ENCODE measurements at regions not wholly inside any gene's neighbourhood (a gene's known extent, or its start where the extent isn't known, plus 50 kb on each side); places are given as distances from the start of the nearest gene placed in this dataset.
A peak's percentile ranks its signal among the peaks of the same experiment; 100 is the strongest.

DNA sequence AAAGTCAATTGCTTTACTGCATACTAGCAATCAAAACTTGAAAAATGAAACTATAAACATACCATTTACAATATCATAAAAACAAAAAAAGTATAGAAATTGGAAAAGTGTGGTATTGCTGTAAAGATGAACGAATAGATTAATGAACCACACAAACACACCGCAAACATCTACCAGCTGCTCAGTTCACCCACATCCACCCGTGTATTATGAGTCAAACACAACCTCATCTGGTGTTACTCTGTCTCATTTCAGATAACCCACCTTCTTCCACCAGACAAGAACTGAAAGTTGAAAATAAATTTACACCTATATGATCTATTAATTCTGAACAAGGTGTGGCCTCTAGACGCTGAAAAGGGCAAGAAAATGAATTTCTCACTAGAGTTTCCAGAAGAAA, 53.3 kb downstream of the BLID start:
- Histone ChIP-seq H3K4me3 (no peak overlapping the region), H3K9ac (no peak overlapping the region), H3K27ac (no peak overlapping the region), H3K36me3 (no peaks in the 10 kb centered on the region), H3K4me2 (no peak overlapping the region), H3K4me1 (no peaks in the 10 kb centered on the region), H3K9me3 (replicated peaks in 1 of 11) (peaks cover 0 to 17% (median 12%) of the 10 kb centered on the region in 11 experiments; a peak in 13 of 22 replicates), H3K27me3 (no peaks in the 10 kb centered on the region), H4K20me1 (no peaks in the 10 kb centered on the region)
- TF ChIP-seq Cebpa-rat (IDR thresholded peaks at IDR 0.05) = no peak

GRCh38 chr11:122059565-122059964, 56.5 kb downstream of the BLID start:
- Histone ChIP-seq H3K36me3 (no peaks in the 10 kb centered on the region), H3K4me3 (no peak overlapping the region), H3K9me3 (replicated peaks in 1 of 11) (peaks cover 0 to 13% (median 12%) of the 10 kb centered on the region in 11 experiments; a peak in 13 of 22 replicates), H3K27ac (no peak overlapping the region), H3K27me3 (no peaks in the 10 kb centered on the region), H3K4me1 (no peaks in the 10 kb centered on the region), H3K9ac (no peak overlapping the region), H3K4me2 (no peak overlapping the region), H4K20me1 (no peaks in the 10 kb centered on the region)
- no peak for TF ChIP-seq Cebpa-rat (IDR thresholded peaks at IDR 0.05)

DNA sequence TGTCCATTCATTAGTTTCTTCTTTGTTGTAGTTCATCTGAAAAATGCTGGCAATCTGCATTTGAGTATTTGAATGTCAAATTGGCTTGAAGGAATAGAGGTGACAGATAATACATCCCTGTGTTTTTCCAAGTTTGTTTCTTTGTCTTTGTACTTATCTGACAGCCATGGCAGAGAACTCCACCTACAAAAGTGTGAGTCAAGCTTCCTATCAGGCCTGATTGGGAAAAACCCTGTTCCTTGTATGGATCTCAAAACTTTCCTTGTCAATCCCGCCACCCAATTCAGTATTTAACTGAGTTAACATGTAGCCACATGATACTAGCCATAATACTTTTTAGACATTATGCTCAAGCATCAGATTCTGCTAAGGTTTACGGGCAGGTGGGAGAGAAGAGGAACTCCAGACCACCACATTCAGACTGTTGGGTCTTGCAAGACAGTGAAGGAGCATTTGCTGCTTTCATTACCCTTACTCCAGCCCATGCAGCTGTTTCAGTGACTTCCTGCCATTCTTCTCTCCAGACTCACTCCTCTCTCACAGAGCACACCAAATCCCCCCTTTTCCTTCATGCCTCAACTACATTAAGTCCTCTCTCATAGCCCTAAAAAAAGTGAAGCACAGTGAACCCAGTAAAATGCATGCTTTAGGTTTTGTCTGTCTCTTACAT, 65.9 kb downstream of the BLID start:
- H3K27me3 ChIP-seq = no peaks in the 10 kb centered on the region
- H4K20me1 ChIP-seq = no peaks in the 10 kb centered on the region
- no peak for TF ChIP-seq Cebpa-rat (IDR thresholded peaks at IDR 0.05)
- no peak overlapping the region for H3K4me3 ChIP-seq
- no peak overlapping the region for H3K4me2 ChIP-seq
- H3K4me1 ChIP-seq = peaks cover 0 to 6% (median 0%) of the 10 kb centered on the region in 10 experiments; a peak in 2 of 20 replicates
- no peaks in the 10 kb centered on the region for H3K36me3 ChIP-seq
- no peak overlapping the region for H3K27ac ChIP-seq
- no peak overlapping the region for H3K9ac ChIP-seq
- peaks cover 6 to 14% (median 7%) of the 10 kb centered on the region in 11 experiments; a peak in 20 of 22 replicates for H3K9me3 ChIP-seq (replicated peaks in 1 of 11)

GRCh38 chr11:122048401-122048800, 67.6 kb downstream of the BLID start:
- Histone ChIP-seq H3K4me3 (no peak overlapping the region), H4K20me1 (no peaks in the 10 kb centered on the region), H3K27ac (no peak overlapping the region), H3K36me3 (no peaks in the 10 kb centered on the region), H3K9ac (no peak overlapping the region), H3K27me3 (no peaks in the 10 kb centered on the region), H3K4me2 (no peak overlapping the region), H3K9me3 (replicated peaks in 1 of 11) (peaks cover 6 to 14% (median 7%) of the 10 kb centered on the region in 11 experiments; a peak in 20 of 22 replicates), H3K4me1 (peaks cover 0 to 9% (median 0%) of the 10 kb centered on the region in 10 experiments; a peak in 2 of 20 replicates)
- no peak for TF ChIP-seq Cebpa-rat (IDR thresholded peaks at IDR 0.05)

DNA sequence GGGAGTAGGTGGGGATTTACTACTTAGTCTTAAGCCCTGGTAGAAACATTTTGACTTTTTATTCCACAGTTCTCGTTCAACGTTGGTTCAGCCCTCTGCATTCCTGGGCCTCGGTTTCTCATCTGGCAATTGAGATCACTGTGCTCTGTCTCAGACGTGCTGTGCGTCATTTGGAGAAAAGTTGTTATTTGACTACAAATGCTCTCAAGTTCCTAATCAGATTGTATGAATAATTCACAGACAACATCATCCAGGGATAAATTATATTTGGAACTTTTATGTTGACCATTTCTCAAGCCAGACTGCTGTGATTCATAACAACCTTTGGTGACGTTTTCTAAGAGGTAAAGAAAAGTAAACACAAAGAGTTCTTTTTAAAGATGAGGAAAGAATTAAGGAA, 69.2 kb downstream of the BLID start:
- no peaks in the 10 kb centered on the region for H3K36me3 ChIP-seq
- no peak overlapping the region for H3K4me3 ChIP-seq
- H3K9me3 ChIP-seq (replicated peaks in 1 of 11) = peaks cover 0 to 5% (median 1%) of the 10 kb centered on the region in 11 experiments; a peak in 14 of 22 replicates
- no peak overlapping the region for H3K27ac ChIP-seq
- no peak overlapping the region for H3K9ac ChIP-seq
- no peak overlapping the region for H3K4me2 ChIP-seq
- H3K4me1 ChIP-seq = peaks cover 0 to 9% (median 0%) of the 10 kb centered on the region in 10 experiments; a peak in 2 of 20 replicates
- H4K20me1 ChIP-seq = no peaks in the 10 kb centered on the region
- no peaks in the 10 kb centered on the region for H3K27me3 ChIP-seq
- no peak for TF ChIP-seq Cebpa-rat (IDR thresholded peaks at IDR 0.05)

DNA sequence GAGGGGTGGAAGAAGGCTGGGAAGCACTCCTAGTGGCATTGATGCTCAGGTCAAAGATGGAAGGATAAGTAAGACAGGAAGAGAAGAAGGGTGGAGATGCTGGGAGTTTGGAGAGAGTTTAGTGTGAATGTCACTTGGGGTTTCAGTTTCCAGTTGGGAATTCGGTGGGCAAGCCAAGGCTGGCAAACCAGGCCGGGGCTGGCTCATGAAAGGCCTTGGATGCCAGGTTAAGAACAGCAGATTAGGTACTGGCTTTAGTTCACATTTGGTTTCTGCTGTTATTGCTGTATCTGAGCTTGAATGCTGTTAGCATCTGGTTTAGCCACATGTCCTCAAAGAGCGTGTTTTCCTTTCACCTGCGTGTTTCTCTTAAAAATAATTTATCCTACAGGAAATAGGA, 69.6 kb downstream of the BLID start:
- H3K4me2 ChIP-seq = no peak overlapping the region
- no peak overlapping the region for H3K27ac ChIP-seq
- TF ChIP-seq Cebpa-rat (IDR thresholded peaks at IDR 0.05) = no peak
- no peak overlapping the region for H3K9ac ChIP-seq
- H3K36me3 ChIP-seq = no peaks in the 10 kb centered on the region
- H4K20me1 ChIP-seq = no peaks in the 10 kb centered on the region
- peaks cover 0 to 1% (median 0%) of the 10 kb centered on the region in 11 experiments; a peak in 1 of 22 replicates for H3K9me3 ChIP-seq (replicated peaks in 1 of 11)
- H3K4me3 ChIP-seq = no peak overlapping the region
- H3K27me3 ChIP-seq = no peaks in the 10 kb centered on the region
- H3K4me1 ChIP-seq = peaks cover 0 to 9% (median 0%) of the 10 kb centered on the region in 10 experiments; a peak in 2 of 20 replicates

DNA sequence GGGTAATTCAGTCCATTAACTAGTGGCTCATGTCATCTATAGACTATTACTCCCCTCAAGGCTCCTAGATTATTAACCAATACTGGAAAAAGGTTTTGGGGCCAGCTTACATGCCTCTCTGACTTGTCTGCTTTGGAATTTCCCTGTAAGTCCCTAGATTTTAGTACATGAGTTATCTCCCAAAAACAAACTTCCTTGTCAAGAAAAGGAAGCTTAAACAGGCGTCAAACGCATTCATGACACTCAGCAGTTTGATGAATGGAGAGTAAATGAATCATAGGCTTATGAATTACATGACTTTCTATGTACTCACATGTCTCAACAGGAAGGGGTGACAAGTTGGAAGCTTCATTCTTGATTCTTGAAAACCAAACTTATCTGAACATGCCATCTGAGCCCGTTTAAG, 70.8 kb downstream of the BLID start:
- Histone ChIP-seq H4K20me1 (no peaks in the 10 kb centered on the region), H3K36me3 (no peaks in the 10 kb centered on the region), H3K4me2 (peak overlapping the region in 2 of 11 experiments; percentile 5 to 21; a peak in 2 of 22 replicates), H3K9ac (no peak overlapping the region), H3K27ac (no peak overlapping the region), H3K27me3 (no peaks in the 10 kb centered on the region), H3K4me3 (no peak overlapping the region), H3K4me1 (peaks cover 0 to 9% (median 0%) of the 10 kb centered on the region in 10 experiments; a peak in 2 of 20 replicates), H3K9me3 (replicated peaks in 1 of 11) (no peaks in the 10 kb centered on the region)
- no peak for TF ChIP-seq Cebpa-rat (IDR thresholded peaks at IDR 0.05)

- Histone ChIP-seq H3K9me3 (replicated peaks in 1 of 11) (no peaks in the 10 kb centered on the region), H3K27ac (no peak overlapping the region), H3K27me3 (no peaks in the 10 kb centered on the region), H3K4me3 (no peak overlapping the region), H3K36me3 (no peaks in the 10 kb centered on the region), H3K4me1 (peaks cover 0 to 9% (median 0%) of the 10 kb centered on the region in 10 experiments; a peak in 2 of 20 replicates), H3K4me2 (no peak overlapping the region), H4K20me1 (no peaks in the 10 kb centered on the region), H3K9ac (no peak overlapping the region)
- no peak for TF ChIP-seq Cebpa-rat (IDR thresholded peaks at IDR 0.05)
Observed at GRCh38 chr11:122044086-122044485, 71.9 kb downstream of the BLID start.

DNA sequence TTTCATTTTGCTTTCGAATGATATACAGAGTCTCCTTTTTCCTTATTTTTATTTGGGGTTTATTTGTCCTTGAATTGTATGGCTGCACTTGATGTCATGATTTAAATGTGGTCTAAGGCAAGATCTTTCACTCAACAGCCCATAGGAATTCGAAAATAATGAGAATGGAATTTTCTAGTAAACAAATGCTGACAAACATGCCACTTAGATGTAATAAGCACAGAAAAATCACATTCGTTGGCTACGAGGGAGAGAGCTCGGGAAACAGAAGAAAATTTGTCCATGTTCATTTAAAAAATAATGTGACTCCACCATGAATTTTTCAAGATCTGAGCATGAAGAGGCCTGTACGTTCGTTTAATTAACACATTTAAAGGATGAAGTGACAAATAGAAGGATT, 73.0 kb downstream of the BLID start:
- peaks cover 0 to 9% (median 0%) of the 10 kb centered on the region in 10 experiments; a peak in 2 of 20 replicates for H3K4me1 ChIP-seq
- no peaks in the 10 kb centered on the region for H4K20me1 ChIP-seq
- no peak overlapping the region for H3K4me2 ChIP-seq
- no peak overlapping the region for H3K9ac ChIP-seq
- no peak overlapping the region for H3K27ac ChIP-seq
- H3K9me3 ChIP-seq (replicated peaks in 1 of 11) = no peaks in the 10 kb centered on the region
- no peak for TF ChIP-seq Cebpa-rat (IDR thresholded peaks at IDR 0.05)
- H3K36me3 ChIP-seq = no peaks in the 10 kb centered on the region
- H3K27me3 ChIP-seq = no peaks in the 10 kb centered on the region
- no peak overlapping the region for H3K4me3 ChIP-seq

- H3K9ac ChIP-seq = no peak overlapping the region
- no peaks in the 10 kb centered on the region for H3K27me3 ChIP-seq
- H3K4me1 ChIP-seq = peaks cover 0 to 7% (median 0%) of the 10 kb centered on the region in 10 experiments; a peak in 2 of 20 replicates
- H3K27ac ChIP-seq = no peak overlapping the region
- no peaks in the 10 kb centered on the region for H3K9me3 ChIP-seq (replicated peaks in 1 of 11)
- no peaks in the 10 kb centered on the region for H3K36me3 ChIP-seq
- H3K4me3 ChIP-seq = no peak overlapping the region
- H3K4me2 ChIP-seq = 0 out of 22 replicates have a peak overlapping the region, but pooled peaks of 1 of the 11 experiments have one; percentile 22
- no peak for TF ChIP-seq Cebpa-rat (IDR thresholded peaks at IDR 0.05)
- H4K20me1 ChIP-seq = no peaks in the 10 kb centered on the region
Observed at GRCh38 chr11:122040464-122040863, 75.6 kb downstream of the BLID start.

Measured in BLaER1 treated with 17β-estradiol and CSF1 and Interleukin-3, amounts not matched to agents 10 nM and 100 nM (cell line).